ENCODE measurements at regions not wholly inside any gene's neighbourhood (a gene's known extent, or its start where the extent isn't known, plus 50 kb on each side); places are given as distances from the start of the nearest gene placed in this dataset.
A peak's percentile ranks its signal among the peaks of the same experiment; 100 is the strongest.

GRCh38 chr13:72025836-72026235, 158.8 kb upstream of the DACH1 start:
- H3K4me3 ChIP-seq (ENCODE audit: low read depth, low read length) = no peak overlapping the region
- DNase-seq (ENCODE audit: low read depth) = no peak
- no peak for TF ChIP-seq CTCF (IDR thresholded peaks at IDR 0.05; ENCODE audit: control insufficient read depth, extremely low read depth, insufficient read depth)

GRCh38 chr13:72023895-72024294, 156.9 kb upstream of the DACH1 start:
- H3K4me3 ChIP-seq (ENCODE audit: low read depth, low read length) = no peak overlapping the region
- DNase-seq (ENCODE audit: low read depth) = no peak
- no peak for TF ChIP-seq CTCF (IDR thresholded peaks at IDR 0.05; ENCODE audit: control insufficient read depth, extremely low read depth, insufficient read depth)

- no peak for TF ChIP-seq CTCF (IDR thresholded peaks at IDR 0.05; ENCODE audit: control insufficient read depth, extremely low read depth, insufficient read depth)
- H3K4me3 ChIP-seq (ENCODE audit: low read depth, low read length) = no peak overlapping the region
- no peak for DNase-seq (ENCODE audit: low read depth)
These were observed 138.5 kb upstream of the DACH1 start for GRCh38 chr13:72005455-72005854.

GRCh38 chr13:72004784-72005374, 137.9 kb upstream of the DACH1 start:
- no peak overlapping the region for H3K4me3 ChIP-seq (ENCODE audit: low read depth, low read length)
- no peak for DNase-seq (ENCODE audit: low read depth)
- no peak for TF ChIP-seq CTCF (IDR thresholded peaks at IDR 0.05; ENCODE audit: control insufficient read depth, extremely low read depth, insufficient read depth)

GRCh38 chr13:72004246-72004645, 137.2 kb upstream of the DACH1 start:
- no peak for TF ChIP-seq CTCF (IDR thresholded peaks at IDR 0.05; ENCODE audit: control insufficient read depth, extremely low read depth, insufficient read depth)
- DNase-seq (ENCODE audit: low read depth) = no peak
- no peak overlapping the region for H3K4me3 ChIP-seq (ENCODE audit: low read depth, low read length)

GRCh38 chr13:71998223-71998622, 131.2 kb upstream of the DACH1 start:
- no peak for TF ChIP-seq CTCF (IDR thresholded peaks at IDR 0.05; ENCODE audit: control insufficient read depth, extremely low read depth, insufficient read depth)
- no peak for DNase-seq (ENCODE audit: low read depth)

GRCh38 chr13:71979616-71980015, 112.6 kb upstream of the DACH1 start:
- peak; percentile 43; the same call in 1 of the 2 replicates for TF ChIP-seq CTCF (IDR thresholded peaks at IDR 0.05; ENCODE audit: control insufficient read depth, extremely low read depth, insufficient read depth)
- no peak overlapping the region for H3K4me3 ChIP-seq (ENCODE audit: low read depth, low read length)
- no peak for DNase-seq (ENCODE audit: low read depth)

More at GRCh38 chr13:71998223-71998622, 131.2 kb upstream of the DACH1 start:
- H3K4me3 ChIP-seq (ENCODE audit: low read depth, low read length) = no peak overlapping the region

All from LNCaP clone FGC (cell line).